Karpas-422 (cell line): ENCODE measurements at regions not wholly inside any gene's neighbourhood (a gene's known extent, or its start where the extent isn't known, plus 50 kb on each side); places are given as distances from the start of the nearest gene placed in this dataset.

Experiments
- DNase-seq: peaks from one replicate; pipeline ENCODE4 v3.0.0-alpha.2; 2015
- H2AFZ ChIP-seq: fragments of 200-600 bp; sonication (generic); 2 replicates; pipeline ENCODE4 v1.6.1; 2014; ENCODE audit warnings: antibody characterized with exemption, low read length, mixed read lengths
- H3K27ac ChIP-seq: fragments of 200-600 bp; sonication (generic); 2 replicates; pipeline ENCODE4 v1.5.1; 2014; ENCODE audit warnings: mild to moderate bottlenecking, low read length, moderate library complexity
- H3K27me3 ChIP-seq: fragments of 200-600 bp; sonication (generic); 2 replicates; pipeline ENCODE4 v1.6.1; 2014; ENCODE audit warnings: low read length, mixed read lengths
- H3K36me3 ChIP-seq: fragments of 200-600 bp; sonication (generic); 2 replicates; pipeline ENCODE4 v1.6.1; 2014; ENCODE audit warnings: low read length, mixed read lengths; ENCODE audit not compliant: insufficient read depth
- H3K4me1 ChIP-seq: fragments of 200-600 bp; sonication (generic); 2 replicates; pipeline ENCODE4 v1.6.1; 2014; ENCODE audit warnings: mild to moderate bottlenecking, low read length, mixed read lengths
- H3K4me2 ChIP-seq: fragments of 200-600 bp; sonication (generic); 2 replicates; pipeline ENCODE4 v1.6.1; 2014; ENCODE audit warnings: low read length, low read depth, mild to moderate bottlenecking; ENCODE audit not compliant: poor library complexity, severe bottlenecking
- H3K4me3 ChIP-seq: fragments of 200-600 bp; sonication (generic); 2 replicates; pipeline ENCODE4 v1.5.1; 2014; ENCODE audit warnings: mild to moderate bottlenecking, antibody characterized with exemption, low read length, mixed read lengths
- H3K79me2 ChIP-seq: fragments of 200-600 bp; sonication (generic); 2 replicates; pipeline ENCODE4 v1.6.1; 2014; ENCODE audit warnings: mild to moderate bottlenecking, low read length, mixed read lengths
- H3K9ac ChIP-seq: fragments of 200-600 bp; sonication (generic); 2 replicates; pipeline ENCODE4 v1.6.0; 2014; ENCODE audit warnings: low read length
- H3K9me2 ChIP-seq: fragments of 200-600 bp; sonication (generic), shearing (Covaris generic); replicated peaks from 2 replicates; pipeline ENCODE4 v1.6.0; 2014; ENCODE audit warnings: mild to moderate bottlenecking, low read length, moderate library complexity; ENCODE audit not compliant: insufficient read depth
- H3K9me3 ChIP-seq: fragments of 300-700, 200-600 bp; sonication (generic); 2 replicates; pipeline ENCODE4 v1.6.1; 2014; ENCODE audit warnings: low read length, mixed read lengths
- H4K20me1 ChIP-seq: fragments of 200-600 bp; sonication (generic); 2 replicates; pipeline ENCODE4 v1.6.1; 2014; ENCODE audit warnings: mild to moderate bottlenecking, antibody characterized with exemption, low read length, low read depth; ENCODE audit not compliant: insufficient read depth

DNA sequence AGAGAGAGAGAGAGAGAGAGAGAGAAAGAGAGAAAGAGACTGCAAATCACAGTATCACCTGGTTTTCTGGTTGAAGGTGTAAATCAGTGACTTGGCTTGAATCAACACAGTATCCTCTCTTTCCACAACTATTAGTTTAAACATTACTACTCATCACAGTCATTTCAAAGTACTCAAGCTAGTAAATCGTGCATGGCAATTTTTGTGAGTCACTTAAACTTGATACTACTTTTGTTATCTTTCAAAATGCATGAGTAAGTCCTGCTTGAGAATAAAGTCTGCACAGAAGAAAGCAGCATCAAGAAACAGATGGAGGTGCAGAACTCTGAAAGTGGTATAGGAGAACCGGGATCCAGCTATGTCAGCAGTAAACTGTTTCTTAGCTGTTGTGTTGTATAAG lies 535.4 kb downstream of the CDH8 start:
- H3K4me1 ChIP-seq = no peaks in the 10 kb centered on the region
- no peak overlapping the region for H3K4me2 ChIP-seq
- peaks cover 27% of the 10 kb centered on the region for H3K9me3 ChIP-seq
- no peaks in the 10 kb centered on the region for H3K36me3 ChIP-seq
- no peaks in the 10 kb centered on the region for H3K27me3 ChIP-seq
- H3K79me2 ChIP-seq = no peaks in the 10 kb centered on the region
- no peak overlapping the region for H3K4me3 ChIP-seq
- H3K9ac ChIP-seq = no peak overlapping the region
- H4K20me1 ChIP-seq = no peaks in the 10 kb centered on the region
- H3K9me2 ChIP-seq = no peaks in the 10 kb centered on the region
- no peak overlapping the region for H3K27ac ChIP-seq
- no peak for DNase-seq
- no peak overlapping the region for H2AFZ ChIP-seq

GRCh38 chr16:61480250-61480649 lies 556.0 kb downstream of the CDH8 start:
- H3K79me2 ChIP-seq = no peaks in the 10 kb centered on the region
- H4K20me1 ChIP-seq = no peaks in the 10 kb centered on the region

DNA sequence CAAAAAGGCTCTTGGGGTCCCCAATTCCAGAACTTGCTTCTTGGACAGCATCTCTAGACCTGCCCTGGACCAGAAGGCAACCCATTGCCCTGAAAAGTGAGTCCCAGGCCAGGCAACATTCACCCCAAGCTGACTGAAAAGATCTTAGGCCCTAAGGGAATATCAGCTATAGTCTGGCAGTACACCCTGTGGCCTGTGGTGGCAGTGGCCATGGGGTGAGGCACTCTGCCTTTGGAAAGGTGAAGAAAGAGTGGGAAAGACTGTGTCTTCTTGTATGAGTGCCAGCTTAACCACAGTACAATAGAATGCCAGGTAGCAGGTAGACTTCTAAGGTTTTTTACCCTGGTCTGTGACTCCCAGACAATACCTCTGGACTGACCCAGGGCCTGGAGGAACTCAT lies 564.5 kb downstream of the CDH8 start:
- Histone ChIP-seq H3K79me2 (no peaks in the 10 kb centered on the region), H4K20me1 (no peaks in the 10 kb centered on the region), H3K4me1 (no peaks in the 10 kb centered on the region), H3K36me3 (no peaks in the 10 kb centered on the region), H3K9ac (no peak overlapping the region), H3K27me3 (no peaks in the 10 kb centered on the region), H2AFZ (no peak overlapping the region), H3K4me3 (no peak overlapping the region), H3K4me2 (no peak overlapping the region), H3K9me3 (peaks cover 36% of the 10 kb centered on the region), H3K27ac (no peak overlapping the region), H3K9me2 (no peaks in the 10 kb centered on the region)
- DNase-seq = no peak

More at GRCh38 chr16:61480250-61480649, 556.0 kb downstream of the CDH8 start:
- Histone ChIP-seq H3K36me3 (no peaks in the 10 kb centered on the region), H3K9me3 (peaks cover 38% of the 10 kb centered on the region), H3K27ac (no peak overlapping the region), H2AFZ (no peak overlapping the region), H3K4me2 (no peak overlapping the region), H3K9ac (no peak overlapping the region), H3K4me1 (no peaks in the 10 kb centered on the region), H3K27me3 (no peaks in the 10 kb centered on the region), H3K4me3 (no peak overlapping the region), H3K9me2 (no peaks in the 10 kb centered on the region)
- DNase-seq = no peak

DNA sequence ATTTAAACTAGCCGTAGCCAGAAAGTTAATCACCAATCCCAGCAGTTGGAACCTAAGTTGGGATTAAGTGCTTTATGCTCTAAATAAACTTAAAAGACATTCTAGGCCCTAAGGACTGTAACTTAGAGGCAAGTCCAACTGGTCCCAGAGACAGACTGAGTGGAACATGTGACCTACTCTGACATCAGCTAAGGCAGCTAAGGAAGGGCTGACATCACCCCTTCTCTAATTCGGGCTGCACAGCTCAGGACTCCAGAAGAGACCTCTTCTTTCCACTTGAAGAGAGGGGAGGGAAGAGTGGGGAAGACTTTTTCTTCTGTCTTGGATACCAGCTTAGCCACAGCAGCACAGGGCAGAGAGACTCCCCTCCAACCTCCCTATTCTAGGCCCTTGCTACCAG lies 565.2 kb downstream of the CDH8 start:
- Histone ChIP-seq H3K4me2 (no peak overlapping the region), H3K79me2 (no peaks in the 10 kb centered on the region), H3K4me1 (no peaks in the 10 kb centered on the region), H4K20me1 (no peaks in the 10 kb centered on the region), H3K4me3 (no peak overlapping the region), H2AFZ (no peak overlapping the region), H3K9me2 (no peaks in the 10 kb centered on the region), H3K9ac (no peak overlapping the region), H3K27me3 (no peaks in the 10 kb centered on the region), H3K36me3 (no peaks in the 10 kb centered on the region), H3K27ac (no peak overlapping the region), H3K9me3 (peaks cover 38% of the 10 kb centered on the region)
- DNase-seq = no peak

- no peaks in the 10 kb centered on the region for H3K9me2 ChIP-seq
- no peaks in the 10 kb centered on the region for H3K79me2 ChIP-seq
- no peaks in the 10 kb centered on the region for H3K4me1 ChIP-seq
- H2AFZ ChIP-seq = no peak overlapping the region
- H3K9ac ChIP-seq = no peak overlapping the region
- H4K20me1 ChIP-seq = no peaks in the 10 kb centered on the region
- no peak overlapping the region for H3K27ac ChIP-seq
- H3K9me3 ChIP-seq = peaks cover 47% of the 10 kb centered on the region
- no peak overlapping the region for H3K4me3 ChIP-seq
- no peaks in the 10 kb centered on the region for H3K36me3 ChIP-seq
- no peak overlapping the region for H3K4me2 ChIP-seq
- no peaks in the 10 kb centered on the region for H3K27me3 ChIP-seq
- DNase-seq = no peak
These were observed 571.0 kb downstream of the CDH8 start for GRCh38 chr16:61465285-61465684.

- H3K4me1 ChIP-seq = no peaks in the 10 kb centered on the region
- no peak overlapping the region for H3K4me2 ChIP-seq
- H2AFZ ChIP-seq = no peak overlapping the region
- DNase-seq = no peak
- H3K79me2 ChIP-seq = no peaks in the 10 kb centered on the region
- H4K20me1 ChIP-seq = no peaks in the 10 kb centered on the region
- peaks cover 36% of the 10 kb centered on the region for H3K9me3 ChIP-seq
- no peak overlapping the region for H3K9ac ChIP-seq
- no peak overlapping the region for H3K4me3 ChIP-seq
- H3K27me3 ChIP-seq = no peaks in the 10 kb centered on the region
- no peaks in the 10 kb centered on the region for H3K9me2 ChIP-seq
- no peaks in the 10 kb centered on the region for H3K36me3 ChIP-seq
- no peak overlapping the region for H3K27ac ChIP-seq
These were observed 576.2 kb downstream of the CDH8 start for GRCh38 chr16:61460020-61460419.

GRCh38 chr16:61435346-61435745 lies 600.9 kb downstream of the CDH8 start:
- H3K27me3 ChIP-seq = no peaks in the 10 kb centered on the region
- no peak for DNase-seq
- no peak overlapping the region for H3K4me3 ChIP-seq
- no peak overlapping the region for H3K9ac ChIP-seq
- H3K4me2 ChIP-seq = no peak overlapping the region
- H4K20me1 ChIP-seq = no peaks in the 10 kb centered on the region
- no peaks in the 10 kb centered on the region for H3K36me3 ChIP-seq
- no peaks in the 10 kb centered on the region for H3K4me1 ChIP-seq
- no peaks in the 10 kb centered on the region for H3K79me2 ChIP-seq
- no peak overlapping the region for H2AFZ ChIP-seq
- no peaks in the 10 kb centered on the region for H3K9me2 ChIP-seq
- H3K9me3 ChIP-seq = peaks cover 28% of the 10 kb centered on the region
- no peak overlapping the region for H3K27ac ChIP-seq

DNA sequence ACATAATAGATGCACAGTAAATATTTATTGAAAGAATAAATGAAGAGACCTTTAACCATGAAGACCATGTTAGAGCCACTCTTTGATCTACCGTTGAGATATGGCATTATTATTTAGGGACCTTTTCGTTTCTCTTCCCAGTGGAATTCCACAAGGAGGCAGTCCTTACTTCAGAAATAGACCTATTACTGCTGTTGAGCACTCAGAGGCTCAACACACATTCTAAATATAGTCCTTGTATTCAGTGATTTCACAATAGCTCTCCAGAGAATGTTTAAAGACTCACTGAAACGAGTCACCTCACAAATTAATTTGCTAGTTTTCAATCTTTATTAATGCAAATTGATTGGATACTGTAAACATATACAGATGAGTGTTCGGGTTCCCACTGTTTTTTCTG lies 603.8 kb downstream of the CDH8 start:
- Histone ChIP-seq H3K9ac (no peak overlapping the region), H3K4me3 (no peak overlapping the region), H3K4me1 (no peaks in the 10 kb centered on the region), H3K79me2 (no peaks in the 10 kb centered on the region), H3K4me2 (no peak overlapping the region), H4K20me1 (no peaks in the 10 kb centered on the region), H3K27me3 (no peaks in the 10 kb centered on the region), H3K36me3 (no peaks in the 10 kb centered on the region), H3K9me3 (peaks cover 24% of the 10 kb centered on the region), H3K27ac (no peak overlapping the region), H3K9me2 (no peaks in the 10 kb centered on the region), H2AFZ (no peak overlapping the region)
- DNase-seq = no peak

DNA sequence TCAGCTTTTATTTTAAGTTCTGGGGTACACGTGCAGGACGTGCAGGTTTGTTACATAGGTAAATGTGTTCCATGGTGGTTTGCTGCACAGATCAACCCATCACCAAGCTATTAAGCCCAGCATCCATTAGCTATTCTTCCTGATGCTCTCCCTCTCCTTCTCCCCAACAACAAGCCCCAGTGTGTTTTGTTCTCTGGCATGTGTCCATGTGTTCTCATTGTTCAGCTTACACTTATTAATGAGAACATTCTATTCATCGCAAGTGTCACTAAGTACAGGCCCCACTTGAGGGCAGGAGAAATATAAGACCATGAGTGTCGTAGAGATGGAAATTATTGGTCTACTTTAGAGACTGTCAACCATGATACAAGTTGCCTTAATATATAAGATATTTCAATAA lies 615.1 kb downstream of the CDH8 start:
- H3K36me3 ChIP-seq = no peaks in the 10 kb centered on the region
- H3K27ac ChIP-seq = no peak overlapping the region
- H3K27me3 ChIP-seq = no peaks in the 10 kb centered on the region
- no peaks in the 10 kb centered on the region for H3K79me2 ChIP-seq
- H3K9me3 ChIP-seq = peaks cover 25% of the 10 kb centered on the region
- no peak overlapping the region for H2AFZ ChIP-seq
- H3K4me1 ChIP-seq = no peaks in the 10 kb centered on the region
- no peak overlapping the region for H3K9ac ChIP-seq
- H3K4me3 ChIP-seq = no peak overlapping the region
- H3K9me2 ChIP-seq = no peaks in the 10 kb centered on the region
- no peaks in the 10 kb centered on the region for H4K20me1 ChIP-seq
- no peak overlapping the region for H3K4me2 ChIP-seq
- DNase-seq = no peak
